ENCODE measurements at regions not wholly inside any gene's neighbourhood (a gene's known extent, or its start where the extent isn't known, plus 50 kb on each side); places are given as distances from the start of the nearest gene placed in this dataset.

DNA sequence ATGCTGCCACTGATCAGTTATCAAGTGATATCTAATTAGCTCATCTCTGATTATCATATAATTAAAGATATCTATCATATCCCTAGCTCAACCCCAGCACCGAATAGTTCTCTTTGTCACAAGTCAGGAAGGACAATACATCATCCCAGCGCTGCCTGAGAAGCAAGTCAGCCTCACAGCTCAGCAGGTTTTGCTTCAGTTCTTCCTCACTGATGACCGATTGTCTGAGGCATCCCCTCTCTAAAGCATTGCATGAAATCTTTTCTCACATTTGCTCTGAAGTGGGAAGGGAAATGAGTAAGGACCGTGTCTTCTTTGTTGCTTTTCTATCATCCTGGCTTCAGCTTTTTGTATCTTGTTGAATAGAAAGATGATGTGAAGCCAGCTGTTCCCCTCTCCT lies 247.9 kb downstream of the CMPK2 start:
- Mint-ChIP-seq H3K4me1 (ENCODE audit: low read depth, unreplicated experiment) (no peaks in the 10 kb centered on the region), H3K27me3 (ENCODE audit: low read depth, unreplicated experiment) (no peaks in the 10 kb centered on the region), H3K36me3 (ENCODE audit: low read depth, unreplicated experiment) (no peaks in the 10 kb centered on the region), H3K9me3 (ENCODE audit: unreplicated experiment) (peaks cover 5% of the 10 kb centered on the region), H3K4me3 (ENCODE audit: unreplicated experiment) (no peak overlapping the region), H3K27ac (ENCODE audit: unreplicated experiment) (no peak overlapping the region)
- FAIRE-seq = no peak
- Histone ChIP-seq H3K27ac (ENCODE audit: low read depth, low read length) (no peak overlapping the region), H3K4me2 (ENCODE audit: low read length) (no peak overlapping the region), H3K4me3 (ENCODE audit: insufficient read depth, low read depth, low read length) (no peak overlapping the region), H3K79me2 (ENCODE audit: insufficient read depth, low read length) (no peaks in the 10 kb centered on the region), H3K36me3 (ENCODE audit: insufficient read depth, low read length) (no peaks in the 10 kb centered on the region), H2AFZ (ENCODE audit: low read depth, low read length) (no peak overlapping the region), H3K9ac (ENCODE audit: low read length) (no peak overlapping the region), H4K20me1 (ENCODE audit: insufficient read depth, low read length) (no peaks in the 10 kb centered on the region), H3K27me3 (ENCODE audit: insufficient read depth, low read length) (no peaks in the 10 kb centered on the region), H3K4me1 (ENCODE audit: insufficient read depth, low read length) (no peaks in the 10 kb centered on the region), H3K9me3 (ENCODE audit: insufficient read depth, low read depth, low read length) (no peaks in the 10 kb centered on the region)
- no peak for DNase-seq (ENCODE audit: low read depth)
- TF ChIP-seq, protein P1, sequence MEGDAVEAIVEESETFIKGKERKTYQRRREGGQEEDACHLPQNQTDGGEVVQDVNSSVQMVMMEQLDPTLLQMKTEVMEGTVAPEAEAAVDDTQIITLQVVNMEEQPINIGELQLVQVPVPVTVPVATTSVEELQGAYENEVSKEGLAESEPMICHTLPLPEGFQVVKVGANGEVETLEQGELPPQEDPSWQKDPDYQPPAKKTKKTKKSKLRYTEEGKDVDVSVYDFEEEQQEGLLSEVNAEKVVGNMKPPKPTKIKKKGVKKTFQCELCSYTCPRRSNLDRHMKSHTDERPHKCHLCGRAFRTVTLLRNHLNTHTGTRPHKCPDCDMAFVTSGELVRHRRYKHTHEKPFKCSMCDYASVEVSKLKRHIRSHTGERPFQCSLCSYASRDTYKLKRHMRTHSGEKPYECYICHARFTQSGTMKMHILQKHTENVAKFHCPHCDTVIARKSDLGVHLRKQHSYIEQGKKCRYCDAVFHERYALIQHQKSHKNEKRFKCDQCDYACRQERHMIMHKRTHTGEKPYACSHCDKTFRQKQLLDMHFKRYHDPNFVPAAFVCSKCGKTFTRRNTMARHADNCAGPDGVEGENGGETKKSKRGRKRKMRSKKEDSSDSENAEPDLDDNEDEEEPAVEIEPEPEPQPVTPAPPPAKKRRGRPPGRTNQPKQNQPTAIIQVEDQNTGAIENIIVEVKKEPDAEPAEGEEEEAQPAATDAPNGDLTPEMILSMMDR (IDR thresholded peaks at IDR 0.05; ENCODE audit: insufficient read depth, low read depth, low read length) = no peak
- no peak for TF ChIP-seq EZH2 (IDR thresholded peaks at IDR 0.05; ENCODE audit: insufficient read depth, low read length)

DNA sequence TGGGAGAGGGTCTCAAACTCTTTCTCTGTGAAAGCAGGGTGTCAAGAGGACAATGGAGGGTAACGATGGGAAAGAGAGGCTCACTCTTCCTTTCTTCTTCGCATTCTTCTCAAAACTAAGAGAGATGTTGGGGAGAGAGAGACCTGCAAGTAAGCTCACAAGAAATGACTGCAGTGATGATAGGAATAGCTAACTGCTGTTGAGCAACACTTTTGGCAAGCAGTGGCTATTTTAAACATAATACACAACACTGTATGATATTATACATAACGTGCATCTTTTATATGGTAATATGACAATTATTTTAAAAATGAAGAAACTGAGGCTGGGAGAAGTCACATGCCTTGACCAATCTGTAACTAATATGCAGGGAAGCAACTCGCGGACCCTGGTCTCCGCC lies 247.5 kb downstream of the CMPK2 start:
- no peak overlapping the region for H3K4me3 Mint-ChIP-seq (ENCODE audit: unreplicated experiment)
- no peak for TF ChIP-seq EZH2 (IDR thresholded peaks at IDR 0.05; ENCODE audit: insufficient read depth, low read length)
- TF ChIP-seq, protein P1 (IDR thresholded peaks at IDR 0.05; ENCODE audit: insufficient read depth, low read depth, low read length) = no peak
- no peak for DNase-seq (ENCODE audit: low read depth)
- H3K9me3 ChIP-seq (ENCODE audit: insufficient read depth, low read depth, low read length) = no peaks in the 10 kb centered on the region
- H3K9ac ChIP-seq (ENCODE audit: low read length) = no peak overlapping the region
- H3K9me3 Mint-ChIP-seq (ENCODE audit: unreplicated experiment) = peaks cover 4% of the 10 kb centered on the region
- no peak overlapping the region for H3K27ac Mint-ChIP-seq (ENCODE audit: unreplicated experiment)
- H3K79me2 ChIP-seq (ENCODE audit: insufficient read depth, low read length) = no peaks in the 10 kb centered on the region
- H4K20me1 ChIP-seq (ENCODE audit: insufficient read depth, low read length) = no peaks in the 10 kb centered on the region
- no peak for FAIRE-seq
- no peaks in the 10 kb centered on the region for H3K36me3 Mint-ChIP-seq (ENCODE audit: low read depth, unreplicated experiment)
- no peaks in the 10 kb centered on the region for H3K27me3 ChIP-seq (ENCODE audit: insufficient read depth, low read length)
- H3K27ac ChIP-seq (ENCODE audit: low read depth, low read length) = no peak overlapping the region
- H3K4me3 ChIP-seq (ENCODE audit: insufficient read depth, low read depth, low read length) = no peak overlapping the region
- H2AFZ ChIP-seq (ENCODE audit: low read depth, low read length) = no peak overlapping the region
- no peaks in the 10 kb centered on the region for H3K4me1 Mint-ChIP-seq (ENCODE audit: low read depth, unreplicated experiment)
- H3K4me1 ChIP-seq (ENCODE audit: insufficient read depth, low read length) = no peaks in the 10 kb centered on the region
- H3K27me3 Mint-ChIP-seq (ENCODE audit: low read depth, unreplicated experiment) = no peaks in the 10 kb centered on the region
- no peak overlapping the region for H3K4me2 ChIP-seq (ENCODE audit: low read length)
- H3K36me3 ChIP-seq (ENCODE audit: insufficient read depth, low read length) = no peaks in the 10 kb centered on the region

DNA sequence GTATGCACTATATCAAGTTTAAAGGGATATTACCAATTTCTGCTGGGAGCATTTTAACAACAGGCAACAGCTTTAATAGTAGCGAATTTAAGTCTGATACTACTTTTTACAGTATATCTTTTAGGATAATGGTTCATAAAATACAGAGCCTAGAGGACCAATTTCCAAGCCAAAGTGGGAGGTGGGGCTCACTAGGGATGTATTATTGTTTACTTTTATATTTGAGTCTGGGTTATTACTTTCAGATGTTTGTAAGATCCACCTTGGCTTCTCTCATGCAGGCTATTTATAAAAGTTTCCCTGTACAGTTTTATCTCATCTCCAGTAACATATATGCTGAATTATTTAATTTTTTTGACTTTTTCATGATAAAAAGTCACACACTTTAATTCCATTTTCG lies 242.0 kb downstream of the CMPK2 start:
- H3K4me1 ChIP-seq (ENCODE audit: insufficient read depth, low read length) = no peaks in the 10 kb centered on the region
- no peak overlapping the region for H3K4me2 ChIP-seq (ENCODE audit: low read length)
- H3K4me1 Mint-ChIP-seq (ENCODE audit: low read depth, unreplicated experiment) = no peaks in the 10 kb centered on the region
- TF ChIP-seq, protein P1 (IDR thresholded peaks at IDR 0.05; ENCODE audit: insufficient read depth, low read depth, low read length) = no peak
- no peak for TF ChIP-seq EZH2 (IDR thresholded peaks at IDR 0.05; ENCODE audit: insufficient read depth, low read length)
- no peaks in the 10 kb centered on the region for H3K79me2 ChIP-seq (ENCODE audit: insufficient read depth, low read length)
- no peak overlapping the region for H3K27ac ChIP-seq (ENCODE audit: low read depth, low read length)
- H3K9me3 Mint-ChIP-seq (ENCODE audit: unreplicated experiment) = no peaks in the 10 kb centered on the region
- no peak overlapping the region for H3K4me3 ChIP-seq (ENCODE audit: insufficient read depth, low read depth, low read length)
- no peaks in the 10 kb centered on the region for H3K36me3 Mint-ChIP-seq (ENCODE audit: low read depth, unreplicated experiment)
- H2AFZ ChIP-seq (ENCODE audit: low read depth, low read length) = no peak overlapping the region
- FAIRE-seq = no peak
- H3K9me3 ChIP-seq (ENCODE audit: insufficient read depth, low read depth, low read length) = no peaks in the 10 kb centered on the region
- no peak overlapping the region for H3K4me3 Mint-ChIP-seq (ENCODE audit: unreplicated experiment)
- H3K36me3 ChIP-seq (ENCODE audit: insufficient read depth, low read length) = no peaks in the 10 kb centered on the region
- no peak overlapping the region for H3K9ac ChIP-seq (ENCODE audit: low read length)
- H4K20me1 ChIP-seq (ENCODE audit: insufficient read depth, low read length) = no peaks in the 10 kb centered on the region
- H3K27me3 Mint-ChIP-seq (ENCODE audit: low read depth, unreplicated experiment) = no peaks in the 10 kb centered on the region
- H3K27ac Mint-ChIP-seq (ENCODE audit: unreplicated experiment) = no peak overlapping the region
- DNase-seq (ENCODE audit: low read depth) = no peak
- no peaks in the 10 kb centered on the region for H3K27me3 ChIP-seq (ENCODE audit: insufficient read depth, low read length)
